DMS114 treated with DMSO at 0.1 percent for 48 hours (cell line): ENCODE measurements at regions not wholly inside any gene's neighbourhood (a gene's known extent, or its start where the extent isn't known, plus 50 kb on each side); places are given as distances from the start of the nearest gene placed in this dataset.
"Not testable (repeated sequence)": the region's sequence is repeated elsewhere in the genome, so short reads cannot be mapped to it uniquely, and the experiment has no call there.

Experiments
- DNase-seq: peaks from one replicate; lab custom pipeline; 2025; ENCODE audit not compliant: unreplicated experiment; lab: John Stamatoyannopoulos, UW

- DNase-seq = no peak
These were observed 488.1 kb upstream of the ARX start for GRCh38 chrX:25503826-25504225.

- DNase-seq = no peak
These were observed 492.0 kb upstream of the ARX start for GRCh38 chrX:25507801-25508200.

DNA sequence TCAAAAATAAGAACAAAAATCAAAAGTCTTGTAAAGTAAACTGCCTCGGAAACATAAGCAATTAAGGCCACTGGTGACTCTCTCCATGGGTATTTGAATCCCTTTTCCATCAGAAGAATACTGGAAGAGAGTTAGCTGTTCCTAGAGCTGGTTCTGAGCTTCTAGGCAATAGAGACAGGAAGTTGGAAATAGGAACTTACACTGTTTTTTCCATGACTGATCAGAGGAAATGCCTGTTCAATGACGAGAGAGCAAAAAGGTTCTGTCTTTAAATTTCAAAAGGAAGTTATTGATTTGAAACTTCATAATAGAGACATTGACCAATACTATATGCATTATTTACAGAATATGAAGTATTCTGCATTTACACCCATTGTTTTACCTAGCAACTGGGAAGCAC is 503.5 kb upstream of the ARX start:
- no peak for DNase-seq

DNA sequence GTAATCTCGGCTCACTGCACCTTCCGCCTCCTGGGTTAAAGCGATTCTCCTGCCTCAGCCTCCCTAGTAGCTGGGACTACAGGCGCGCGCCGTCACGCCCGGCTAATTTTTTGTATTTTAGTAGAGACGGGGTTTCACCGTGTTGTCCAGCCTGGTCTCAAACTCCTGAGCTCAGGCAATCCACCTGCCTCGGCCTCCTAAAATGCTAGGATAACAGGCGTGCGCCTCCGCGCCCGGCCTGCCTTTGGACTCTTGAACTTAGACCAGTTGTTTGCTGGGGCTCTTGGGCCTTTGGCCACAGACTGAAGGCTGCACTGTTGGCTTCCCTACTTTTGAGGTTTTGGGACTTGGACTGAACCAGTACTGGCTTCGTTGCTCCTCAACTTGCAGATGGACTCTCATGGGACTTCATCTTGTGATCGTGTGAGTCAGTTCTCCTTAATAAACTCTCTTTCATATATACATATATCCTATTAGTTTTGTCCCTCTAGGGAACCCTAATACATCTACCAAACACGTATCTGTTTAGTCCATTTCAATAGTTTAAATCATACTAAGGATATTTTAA is 506.8 kb upstream of the ARX start:
- DNase-seq = not testable (repeated sequence)

- DNase-seq = peak; percentile 23
These were observed 508.1 kb upstream of the ARX start for GRCh38 chrX:25523574-25524540.

GRCh38 chrX:25527156-25527555 is 511.4 kb upstream of the ARX start:
- DNase-seq = no peak

DNA sequence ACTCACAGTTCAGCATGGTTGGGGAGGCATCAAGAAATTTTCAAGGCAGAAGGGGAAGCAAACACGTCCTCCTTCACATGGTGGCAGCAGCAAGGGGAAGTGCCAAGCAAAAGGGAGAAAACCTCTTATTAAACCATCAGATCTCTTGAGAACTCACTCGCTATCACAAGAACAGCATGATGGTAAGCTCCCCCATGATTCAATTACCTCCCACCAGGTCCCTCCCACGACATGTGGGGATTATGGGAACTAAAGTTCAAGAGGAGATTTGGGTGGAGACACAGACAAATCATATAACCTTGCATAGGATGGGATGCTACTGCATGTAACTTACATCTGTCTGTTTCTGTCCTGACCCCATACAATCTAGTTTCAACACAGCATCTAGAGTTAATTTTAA is 511.8 kb upstream of the ARX start:
- DNase-seq = no peak

GRCh38 chrX:25531096-25531495 is 515.3 kb upstream of the ARX start:
- DNase-seq = no peak

- DNase-seq = no peak
These were observed 518.3 kb upstream of the ARX start for GRCh38 chrX:25534091-25534490.

DNA sequence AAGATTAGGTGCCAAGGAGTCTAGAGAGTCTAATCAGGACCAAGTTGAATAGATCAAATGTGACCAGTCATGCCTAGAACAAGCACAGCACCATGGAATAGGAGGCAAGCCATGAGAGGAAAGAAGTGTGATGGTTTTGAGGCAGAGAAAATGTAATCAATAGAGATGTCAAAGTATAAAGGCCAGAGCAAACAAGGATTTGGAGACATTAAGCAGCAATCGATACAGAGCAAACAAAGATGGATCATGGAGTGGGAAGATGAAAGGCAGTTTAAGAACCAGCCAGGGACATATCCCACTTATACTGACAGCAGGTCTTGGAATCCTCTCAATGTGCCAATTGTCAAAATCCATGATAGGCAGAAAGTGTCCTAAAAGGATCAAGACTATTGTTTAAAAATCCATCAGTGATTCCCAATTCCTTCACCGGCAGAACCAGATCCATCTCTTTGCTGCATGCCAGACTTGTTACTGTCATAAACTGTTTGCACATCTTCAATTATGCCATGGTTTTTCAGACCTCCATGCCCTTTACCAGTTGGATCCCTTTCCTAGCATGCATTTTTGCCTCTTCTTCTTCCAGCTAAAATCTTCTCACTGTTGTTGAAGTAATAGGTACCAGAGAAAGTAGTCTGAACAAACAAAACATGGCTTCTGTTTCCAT is 520.7 kb upstream of the ARX start:
- DNase-seq = no peak

DNA sequence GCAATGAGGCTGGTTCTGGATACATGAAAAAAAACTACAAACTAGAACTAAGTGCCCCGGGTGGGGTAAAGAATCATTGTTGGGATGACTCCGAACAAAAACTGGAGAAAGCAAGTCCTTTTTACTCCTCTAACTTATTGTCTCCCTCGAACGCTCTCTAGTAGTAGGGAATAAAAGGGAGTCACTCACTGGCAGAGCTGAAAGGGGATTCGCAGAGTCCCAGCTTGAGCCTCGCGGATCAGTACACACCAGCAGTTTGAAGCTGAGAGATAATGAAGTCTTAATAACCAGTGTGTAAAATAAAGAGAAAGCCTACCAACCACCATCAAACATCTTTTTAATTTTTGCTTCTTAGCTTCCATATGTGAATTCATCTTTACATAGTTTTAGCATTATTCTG is 521.9 kb upstream of the ARX start:
- no peak for DNase-seq

DNA sequence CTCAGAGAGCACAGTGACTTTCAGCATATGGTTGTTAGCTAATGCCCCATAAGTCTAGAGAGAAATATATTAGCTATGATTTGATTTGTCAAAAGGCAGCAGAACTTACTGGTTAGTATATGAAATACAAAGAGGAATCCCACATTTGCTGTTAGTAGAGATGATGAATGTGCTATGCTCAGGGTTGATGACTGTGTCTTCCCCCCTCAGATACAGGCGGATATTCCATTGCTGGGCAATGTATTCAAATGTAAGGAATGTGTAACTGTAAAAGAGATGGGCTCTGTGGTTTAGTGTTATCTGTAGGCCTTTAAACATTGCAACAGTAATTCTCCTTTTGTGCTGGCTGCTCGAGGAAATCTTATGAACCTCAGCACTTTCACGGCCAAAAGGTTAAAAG is 528.9 kb upstream of the ARX start:
- no peak for DNase-seq

DNA sequence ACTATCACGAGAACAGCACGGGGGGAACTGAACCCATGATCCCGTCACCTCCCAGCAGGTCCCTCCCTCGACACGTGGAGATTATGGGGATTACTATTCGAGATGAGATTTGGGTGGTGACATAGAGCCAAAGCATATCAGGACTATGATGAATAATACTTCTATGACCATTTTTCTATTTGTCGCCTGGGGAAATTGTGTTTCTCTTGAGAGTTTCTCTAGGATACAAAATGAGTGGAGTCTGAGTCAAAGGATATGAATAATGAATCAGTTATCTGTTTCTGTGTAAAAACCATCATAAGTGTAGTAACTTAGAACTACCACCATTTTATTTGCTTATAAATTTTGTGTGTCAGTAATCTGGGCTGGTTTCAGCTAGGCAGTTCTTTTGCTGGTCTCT is 533.0 kb upstream of the ARX start:
- DNase-seq = no peak

- no peak for DNase-seq
These were observed 539.8 kb upstream of the ARX start for GRCh38 chrX:25555521-25555920.

DNA sequence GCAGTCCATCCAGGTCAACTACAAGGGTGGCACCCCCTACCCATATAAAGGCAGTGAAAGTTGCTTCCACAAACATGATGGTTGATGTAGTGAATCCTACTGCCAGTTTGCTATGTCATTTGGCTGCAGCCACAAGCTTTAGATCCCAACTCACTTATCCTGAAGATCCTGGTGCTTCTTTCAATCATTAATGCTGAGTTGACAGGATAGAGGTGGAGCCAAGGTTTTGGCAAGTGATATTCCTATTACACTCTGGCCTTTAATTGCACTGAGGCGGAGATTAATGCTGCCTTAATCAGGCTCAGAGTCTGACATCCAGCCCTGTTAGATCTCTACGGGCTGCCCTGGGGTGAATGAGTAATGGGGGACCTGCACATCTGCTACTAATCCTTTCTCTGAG is 542.4 kb upstream of the ARX start:
- DNase-seq = no peak

DNA sequence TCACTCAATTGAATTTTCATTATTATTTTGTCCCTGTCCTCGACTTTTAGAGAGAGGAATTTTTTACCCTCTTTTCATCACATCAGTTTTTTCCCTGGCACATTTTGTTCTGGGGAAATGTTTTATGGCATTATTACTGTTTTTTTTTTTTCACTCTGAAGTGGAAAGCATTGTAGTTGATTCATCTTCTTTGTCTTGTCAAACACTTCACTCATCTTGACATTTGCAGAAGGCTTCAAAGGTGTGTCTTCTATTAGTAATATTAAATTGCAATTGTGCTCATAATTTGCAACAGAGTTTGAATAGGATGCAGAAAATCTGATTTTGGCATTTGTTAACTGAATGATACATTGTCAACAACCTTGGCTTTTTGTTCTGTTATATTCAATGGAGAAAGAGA is 545.4 kb upstream of the ARX start:
- no peak for DNase-seq

DNA sequence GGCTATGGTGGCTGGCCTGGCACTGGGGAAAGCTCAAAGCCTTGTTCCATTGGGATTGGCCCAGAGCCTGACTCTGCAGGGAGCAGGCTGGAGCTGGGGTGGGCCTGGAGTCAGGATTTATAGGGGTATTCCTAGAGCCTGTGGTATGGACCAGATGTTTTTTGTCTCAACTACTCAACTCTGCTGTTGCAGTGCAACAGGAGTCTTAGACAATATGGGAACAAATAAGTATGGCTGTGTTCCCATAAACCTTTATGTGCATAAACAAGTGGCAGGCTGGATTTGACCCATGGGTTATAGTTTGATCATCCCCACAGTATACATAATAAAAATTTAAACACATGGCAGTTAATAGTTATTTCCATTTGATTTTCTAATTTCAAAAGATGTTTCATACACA is 557.9 kb upstream of the ARX start:
- DNase-seq = no peak

DNA sequence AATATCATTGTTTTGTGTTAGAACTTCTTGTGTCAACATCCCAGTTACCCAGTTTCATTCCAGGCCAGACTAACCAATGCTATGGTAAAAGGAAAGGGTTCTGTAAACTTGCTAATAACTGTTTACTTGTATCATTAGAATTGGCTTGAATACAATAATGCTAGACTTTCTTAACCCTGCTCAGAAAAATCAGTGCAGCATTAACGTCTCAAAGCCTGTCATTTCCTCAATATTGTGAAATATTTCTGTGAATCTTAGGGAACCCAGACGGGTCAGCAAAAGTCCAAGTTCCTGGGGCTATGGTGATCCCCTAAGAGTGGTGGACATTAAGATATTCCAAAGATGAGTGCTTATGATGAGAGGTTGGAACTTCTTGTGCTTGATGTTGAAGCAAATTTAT is 541.2 kb upstream of the MAGEB18 start:
- DNase-seq = no peak

DNA sequence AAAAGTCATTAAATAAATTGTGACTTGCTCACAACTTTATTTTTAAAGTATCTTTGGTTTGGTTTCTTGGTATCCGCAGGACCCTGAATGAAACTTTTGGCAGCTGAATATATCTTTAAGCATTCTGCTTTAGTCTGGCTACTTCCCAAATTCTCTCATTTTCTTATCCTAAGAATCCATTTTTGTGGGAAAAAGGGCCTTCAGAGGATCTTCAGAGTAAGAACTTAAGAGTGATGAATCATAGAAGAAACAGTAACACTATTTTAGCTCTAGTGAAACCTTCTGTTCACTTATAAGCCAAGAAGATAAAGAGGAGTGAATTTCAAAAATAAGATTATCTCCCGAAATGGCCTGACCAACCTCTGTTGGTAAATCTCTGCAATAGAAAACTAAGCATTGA is 540.6 kb upstream of the MAGEB18 start:
- DNase-seq = no peak

- no peak for DNase-seq
These were observed 539.1 kb upstream of the MAGEB18 start for GRCh38 chrX:25599061-25599460.

- DNase-seq = no peak
These were observed 537.4 kb upstream of the MAGEB18 start for GRCh38 chrX:25600776-25601175.

DNA sequence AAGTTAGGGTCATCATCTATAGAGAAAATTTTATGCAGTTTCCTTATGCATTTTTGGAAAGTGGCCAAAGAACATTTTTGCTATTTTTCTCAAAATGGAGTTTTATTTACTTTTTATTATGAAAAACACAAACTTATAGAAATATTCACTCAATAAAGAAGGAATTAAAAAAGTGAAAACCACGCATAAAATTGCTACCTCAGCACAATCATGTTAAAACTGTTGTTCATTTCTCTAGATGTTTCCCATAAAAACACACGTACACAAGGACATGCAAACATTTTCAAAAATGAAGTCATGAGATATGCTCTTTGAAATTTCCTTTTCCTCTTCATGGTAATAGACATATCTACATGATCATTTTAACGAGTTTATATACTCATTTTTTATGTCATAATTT is 536.8 kb upstream of the MAGEB18 start:
- DNase-seq = no peak
